ENCODE measurements at regions not wholly inside any gene's neighbourhood (a gene's known extent, or its start where the extent isn't known, plus 50 kb on each side); places are given as distances from the start of the nearest gene placed in this dataset.

DNA sequence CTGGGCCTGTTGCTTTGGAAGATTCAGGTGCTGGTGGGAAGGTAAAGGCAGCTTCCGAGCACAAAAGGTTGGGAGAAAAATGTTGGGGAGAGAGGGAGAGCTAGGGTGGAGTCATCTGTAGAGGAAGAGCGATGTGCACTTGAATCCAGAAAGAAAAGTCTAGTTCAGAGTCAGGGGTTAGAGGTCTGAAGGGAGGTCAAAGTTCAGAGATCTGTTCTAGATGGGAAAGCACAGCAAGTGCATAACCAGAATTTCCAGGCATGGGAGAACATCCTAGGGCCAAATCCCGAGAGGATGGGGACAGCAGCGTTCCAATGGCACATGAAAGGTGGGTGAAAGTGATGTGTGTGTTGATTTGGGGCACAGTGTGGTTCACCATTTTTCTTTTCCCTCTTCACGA is 51.5 kb upstream of the MKLN1 start:
- H3K9me3 ChIP-seq (replicated peaks; ENCODE audit: insufficient read depth, low read length): no peaks in the 10 kb centered on the region
- no peaks in the 10 kb centered on the region for H3F3A ChIP-seq (ENCODE audit: insufficient read depth, low read length)
- H3K9ac ChIP-seq (ENCODE audit: low read length): no peak overlapping the region
- no peak for DNase-seq
- no peak overlapping the region for H3K4me2 ChIP-seq (ENCODE audit: low read depth, low read length)
- no peaks in the 10 kb centered on the region for H3K36me3 ChIP-seq (replicated peaks; ENCODE audit: insufficient read depth, low read length)
- H3K9me2 ChIP-seq (replicated peaks; ENCODE audit: insufficient read depth, low read length): no peaks in the 10 kb centered on the region
- H3K79me2 ChIP-seq (ENCODE audit: low read length): no peaks in the 10 kb centered on the region
- TF ChIP-seq EZH2phosphoT487 (IDR thresholded peaks at IDR 0.05; ENCODE audit: low read length): no peak
- TF ChIP-seq EZH2 (optimal IDR thresholded peaks at IDR 0.05; ENCODE audit: low read depth, low read length): no peak
- TF ChIP-seq, protein P1, sequence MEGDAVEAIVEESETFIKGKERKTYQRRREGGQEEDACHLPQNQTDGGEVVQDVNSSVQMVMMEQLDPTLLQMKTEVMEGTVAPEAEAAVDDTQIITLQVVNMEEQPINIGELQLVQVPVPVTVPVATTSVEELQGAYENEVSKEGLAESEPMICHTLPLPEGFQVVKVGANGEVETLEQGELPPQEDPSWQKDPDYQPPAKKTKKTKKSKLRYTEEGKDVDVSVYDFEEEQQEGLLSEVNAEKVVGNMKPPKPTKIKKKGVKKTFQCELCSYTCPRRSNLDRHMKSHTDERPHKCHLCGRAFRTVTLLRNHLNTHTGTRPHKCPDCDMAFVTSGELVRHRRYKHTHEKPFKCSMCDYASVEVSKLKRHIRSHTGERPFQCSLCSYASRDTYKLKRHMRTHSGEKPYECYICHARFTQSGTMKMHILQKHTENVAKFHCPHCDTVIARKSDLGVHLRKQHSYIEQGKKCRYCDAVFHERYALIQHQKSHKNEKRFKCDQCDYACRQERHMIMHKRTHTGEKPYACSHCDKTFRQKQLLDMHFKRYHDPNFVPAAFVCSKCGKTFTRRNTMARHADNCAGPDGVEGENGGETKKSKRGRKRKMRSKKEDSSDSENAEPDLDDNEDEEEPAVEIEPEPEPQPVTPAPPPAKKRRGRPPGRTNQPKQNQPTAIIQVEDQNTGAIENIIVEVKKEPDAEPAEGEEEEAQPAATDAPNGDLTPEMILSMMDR (IDR thresholded peaks at IDR 0.05; ENCODE audit: low read length): no peak
- H3K27me3 ChIP-seq (replicated peaks; ENCODE audit: insufficient read depth, low read length): no peaks in the 10 kb centered on the region
- no peak overlapping the region for H3K27ac ChIP-seq (ENCODE audit: low read length)
- no peaks in the 10 kb centered on the region for H3K4me1 ChIP-seq (ENCODE audit: low read length)
- no peak overlapping the region for H2AFZ ChIP-seq (ENCODE audit: low read length)
- no peak overlapping the region for H3K4me3 ChIP-seq (ENCODE audit: low read length)
- H4K20me1 ChIP-seq (ENCODE audit: insufficient read depth, low read length): no peaks in the 10 kb centered on the region

DNA sequence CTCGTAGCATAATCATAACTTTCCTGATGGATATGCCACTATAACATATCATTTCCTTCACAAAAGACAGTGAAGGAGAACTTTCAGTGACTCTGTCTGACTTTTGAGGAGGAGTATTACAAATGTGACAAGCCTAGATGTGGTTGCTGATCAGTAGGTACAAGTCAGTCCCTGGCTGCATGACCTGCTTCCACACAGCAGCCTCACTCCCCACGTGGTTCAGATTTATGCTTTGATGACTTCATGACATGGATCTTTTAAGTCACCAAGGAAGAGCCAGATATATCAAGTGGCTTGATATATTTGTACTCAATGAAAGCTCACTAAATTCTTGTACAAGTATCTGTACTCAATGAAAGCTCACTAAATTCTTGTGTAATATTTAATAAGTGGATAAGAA is 50.9 kb upstream of the MKLN1 start:
- Histone ChIP-seq H3K4me1 (ENCODE audit: low read length) (no peaks in the 10 kb centered on the region), H3K79me2 (ENCODE audit: low read length) (no peaks in the 10 kb centered on the region), H4K20me1 (ENCODE audit: insufficient read depth, low read length) (no peaks in the 10 kb centered on the region), H3K27ac (ENCODE audit: low read length) (no peak overlapping the region), H3K9me2 (replicated peaks; ENCODE audit: insufficient read depth, low read length) (no peaks in the 10 kb centered on the region), H3K9ac (ENCODE audit: low read length) (no peak overlapping the region), H3K9me3 (replicated peaks; ENCODE audit: insufficient read depth, low read length) (no peaks in the 10 kb centered on the region), H3F3A (ENCODE audit: insufficient read depth, low read length) (no peaks in the 10 kb centered on the region), H3K27me3 (replicated peaks; ENCODE audit: insufficient read depth, low read length) (no peaks in the 10 kb centered on the region), H3K4me2 (ENCODE audit: low read depth, low read length) (no peak overlapping the region), H3K4me3 (ENCODE audit: low read length) (no peak overlapping the region), H3K36me3 (replicated peaks; ENCODE audit: insufficient read depth, low read length) (no peaks in the 10 kb centered on the region), H2AFZ (ENCODE audit: low read length) (no peak overlapping the region)
- no peak for DNase-seq
- TF ChIP-seq, protein P1 (IDR thresholded peaks at IDR 0.05; ENCODE audit: low read length): no peak
- TF ChIP-seq EZH2 (optimal IDR thresholded peaks at IDR 0.05; ENCODE audit: low read depth, low read length) (no peak), EZH2phosphoT487 (IDR thresholded peaks at IDR 0.05; ENCODE audit: low read length) (no peak)
